HG03103 (cell line): ENCODE measurements at regions not wholly inside any gene's neighbourhood (a gene's known extent, or its start where the extent isn't known, plus 50 kb on each side); places are given as distances from the start of the nearest gene placed in this dataset.
"Not testable (repeated sequence)": the region's sequence is repeated elsewhere in the genome, so short reads cannot be mapped to it uniquely, and the experiment has no call there.

ENCODE experiments used
- ATAC-seq: cut with Tn5 transposase; IDR thresholded peaks from one replicate; pipeline ENCODE4 v1.9.1; 2021; ENCODE audit warnings: low read depth; ENCODE audit not compliant: unreplicated experiment

GRCh38 chr18:75863696-75864095 lies 436.2 kb upstream of the SMIM21 start:
- no peak for ATAC-seq

GRCh38 chr18:75862458-75862857 lies 435.0 kb upstream of the SMIM21 start:
- no peak for ATAC-seq

GRCh38 chr18:75860166-75860565 lies 432.7 kb upstream of the SMIM21 start:
- no peak for ATAC-seq

GRCh38 chr18:75859533-75859932 lies 432.0 kb upstream of the SMIM21 start:
- ATAC-seq = no peak

- ATAC-seq = no peak
Measured at GRCh38 chr18:75858754-75859153, 431.3 kb upstream of the SMIM21 start.

- no peak for ATAC-seq
Measured at GRCh38 chr18:75857558-75857957, 430.1 kb upstream of the SMIM21 start.

- no peak for ATAC-seq
Measured at GRCh38 chr18:75854808-75855207, 427.3 kb upstream of the SMIM21 start.

- ATAC-seq = no peak
Measured at GRCh38 chr18:75854174-75854573, 426.7 kb upstream of the SMIM21 start.

GRCh38 chr18:75846321-75846720 lies 418.8 kb upstream of the SMIM21 start:
- no peak for ATAC-seq

GRCh38 chr18:75845413-75845812 lies 417.9 kb upstream of the SMIM21 start:
- no peak for ATAC-seq

GRCh38 chr18:75844146-75844545 lies 416.6 kb upstream of the SMIM21 start:
- no peak for ATAC-seq

GRCh38 chr18:75840131-75840530 lies 412.6 kb upstream of the SMIM21 start:
- ATAC-seq = no peak

GRCh38 chr18:75839686-75840085 lies 412.2 kb upstream of the SMIM21 start:
- ATAC-seq = not testable (repeated sequence)

GRCh38 chr18:75839041-75839440 lies 411.5 kb upstream of the SMIM21 start:
- ATAC-seq = no peak

GRCh38 chr18:75837316-75837715 lies 409.8 kb upstream of the SMIM21 start:
- no peak for ATAC-seq

GRCh38 chr18:75836516-75836915 lies 409.0 kb upstream of the SMIM21 start:
- no peak for ATAC-seq

GRCh38 chr18:75831960-75832359 lies 404.5 kb upstream of the SMIM21 start:
- no peak for ATAC-seq

GRCh38 chr18:75830828-75831227 lies 403.3 kb upstream of the SMIM21 start:
- ATAC-seq = no peak

GRCh38 chr18:75829091-75829490 lies 401.6 kb upstream of the SMIM21 start:
- no peak for ATAC-seq

- ATAC-seq = no peak
Measured at GRCh38 chr18:75828379-75828778, 400.9 kb upstream of the SMIM21 start.

- no peak for ATAC-seq
Measured at GRCh38 chr18:75827751-75828287, 400.3 kb upstream of the SMIM21 start.

GRCh38 chr18:75824661-75825060 lies 397.2 kb upstream of the SMIM21 start:
- ATAC-seq = no peak

- no peak for ATAC-seq
Measured at GRCh38 chr18:75823471-75823870, 396.0 kb upstream of the SMIM21 start.
